ENCODE measurements at regions not wholly inside any gene's neighbourhood (a gene's known extent, or its start where the extent isn't known, plus 50 kb on each side); places are given as distances from the start of the nearest gene placed in this dataset.

- TF ChIP-seq POLR2A (IDR thresholded peaks at IDR 0.05) = no peak
- no peak for TF ChIP-seq CTCF (IDR thresholded peaks at IDR 0.05)
Measured at GRCh38 chr10:90557385-90557784, 300.5 kb downstream of the HTR7 start.

Data from heart left ventricle (tissue), 13 donors.